Endothelial cell (in vitro differentiated cells): ENCODE measurements at regions not wholly inside any gene's neighbourhood (a gene's known extent, or its start where the extent isn't known, plus 50 kb on each side); places are given as distances from the start of the nearest gene placed in this dataset.

ENCODE experiments used
- DNase-seq: peaks from one replicate; pipeline ENCODE4 v3.0.0; 2021; ENCODE audit warnings: low spot score
- H3K27ac Mint-ChIP-seq: one replicate; pipeline ENCODE4 v1.8.0; 2021; ENCODE audit warnings: mixed read lengths, inconsistent platforms; ENCODE audit not compliant: unreplicated experiment
- H3K27me3 Mint-ChIP-seq: one replicate; pipeline ENCODE4 v1.8.0; 2021; ENCODE audit warnings: mild to moderate bottlenecking, moderate library complexity, mixed read lengths, inconsistent platforms; ENCODE audit not compliant: unreplicated experiment
- H3K36me3 Mint-ChIP-seq: one replicate; pipeline ENCODE4 v1.8.0; 2021; ENCODE audit warnings: mild to moderate bottlenecking, low read depth, mixed read lengths, inconsistent platforms; ENCODE audit not compliant: unreplicated experiment
- H3K4me1 Mint-ChIP-seq: one replicate; pipeline ENCODE4 v1.8.0; 2021; ENCODE audit warnings: mild to moderate bottlenecking, mixed read lengths, inconsistent platforms; ENCODE audit not compliant: unreplicated experiment
- H3K4me3 Mint-ChIP-seq: one replicate; pipeline ENCODE4 v1.8.0; 2021; ENCODE audit warnings: mild to moderate bottlenecking, mixed read lengths, inconsistent platforms; ENCODE audit not compliant: unreplicated experiment
- H3K9me3 Mint-ChIP-seq: one replicate; pipeline ENCODE4 v1.8.0; 2021; ENCODE audit warnings: mixed read lengths, inconsistent platforms; ENCODE audit not compliant: unreplicated experiment
- CTCF ChIP-seq: fragments of 200-600 bp; sonication (generic); IDR thresholded peaks from one replicate; pipeline ENCODE4 v1.5.0; 2021; ENCODE audit warnings: antibody characterized with exemption; ENCODE audit not compliant: unreplicated experiment

GRCh38 chr22:26857169-26857568 lies 199.8 kb downstream of the MIAT start:
- no peak overlapping the region for H3K27ac Mint-ChIP-seq
- no peak overlapping the region for H3K4me3 Mint-ChIP-seq
- no peak for TF ChIP-seq CTCF
- DNase-seq: no peak
- H3K27me3 Mint-ChIP-seq: peaks cover 1% of the 10 kb centered on the region
- no peaks in the 10 kb centered on the region for H3K9me3 Mint-ChIP-seq
- no peaks in the 10 kb centered on the region for H3K4me1 Mint-ChIP-seq
- H3K36me3 Mint-ChIP-seq: no peaks in the 10 kb centered on the region

DNA sequence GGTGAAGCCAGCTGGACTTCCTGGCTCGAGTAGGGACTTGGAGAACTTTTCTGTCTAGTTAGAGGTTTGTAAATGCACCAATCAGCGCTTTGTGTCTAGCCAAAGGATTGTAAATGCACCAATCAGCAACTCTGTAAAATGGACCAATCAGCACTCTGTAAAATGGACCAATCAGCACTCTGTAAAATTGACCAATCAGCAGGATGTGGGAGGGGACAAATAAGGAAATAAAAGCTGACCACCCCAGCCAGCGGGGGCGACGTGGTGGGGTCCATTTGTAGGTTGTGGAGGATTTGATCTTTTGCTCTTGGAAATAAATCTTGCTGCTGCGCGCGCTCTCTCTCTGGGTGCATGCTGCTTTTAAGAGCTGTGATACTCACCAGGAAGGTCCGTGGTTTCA lies 202.9 kb downstream of the MIAT start:
- Mint-ChIP-seq H3K4me3 (no peak overlapping the region), H3K9me3 (no peaks in the 10 kb centered on the region), H3K27ac (no peak overlapping the region), H3K4me1 (no peaks in the 10 kb centered on the region), H3K36me3 (no peaks in the 10 kb centered on the region), H3K27me3 (peaks cover 1% of the 10 kb centered on the region)
- no peak for TF ChIP-seq CTCF
- no peak for DNase-seq

DNA sequence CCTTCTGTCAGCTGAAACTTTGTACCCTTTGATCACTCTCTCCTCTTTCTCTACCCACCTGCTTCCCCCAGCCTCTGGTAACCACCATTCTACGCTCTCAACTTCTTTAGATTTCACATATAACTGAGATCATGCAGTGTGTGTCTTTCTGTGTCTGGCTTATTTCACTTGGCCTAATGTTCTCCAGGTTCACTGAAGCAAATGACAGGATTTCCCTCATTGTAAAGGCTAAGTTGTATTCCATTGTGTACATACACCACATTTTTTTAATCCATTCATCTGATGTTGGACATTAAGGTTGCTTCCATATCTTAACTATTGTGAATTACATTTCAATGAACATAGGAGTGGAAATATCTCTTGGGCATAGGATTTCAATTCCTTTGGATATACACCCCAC lies 207.6 kb downstream of the MIAT start:
- Mint-ChIP-seq H3K4me1 (no peaks in the 10 kb centered on the region), H3K27ac (no peak overlapping the region), H3K4me3 (no peak overlapping the region), H3K36me3 (no peaks in the 10 kb centered on the region), H3K9me3 (no peaks in the 10 kb centered on the region), H3K27me3 (no peaks in the 10 kb centered on the region)
- no peak for DNase-seq
- TF ChIP-seq CTCF: no peak

DNA sequence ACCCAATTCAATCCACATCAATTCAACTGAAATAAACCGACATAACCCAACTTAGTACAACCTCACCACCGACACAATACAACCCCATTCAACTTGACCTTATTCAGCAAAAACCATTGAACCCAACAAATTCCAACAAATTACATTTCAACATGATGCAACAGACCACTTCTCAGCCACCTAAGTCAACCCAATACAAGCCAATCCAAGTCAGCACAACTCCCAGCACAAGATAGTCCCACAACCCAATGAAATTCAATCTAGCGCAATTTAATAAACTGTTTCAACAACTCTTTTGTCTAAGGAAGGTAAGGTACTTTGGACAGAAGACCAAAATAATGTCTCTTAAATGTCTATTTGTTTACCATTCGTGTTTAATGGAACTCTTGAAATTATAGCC lies 226.0 kb downstream of the MIAT start:
- no peaks in the 10 kb centered on the region for H3K4me1 Mint-ChIP-seq
- TF ChIP-seq CTCF: no peak
- no peak overlapping the region for H3K4me3 Mint-ChIP-seq

GRCh38 chr22:26884921-26885320 lies 227.5 kb downstream of the MIAT start:
- Mint-ChIP-seq H3K4me1 (no peaks in the 10 kb centered on the region), H3K27ac (no peak overlapping the region), H3K36me3 (no peaks in the 10 kb centered on the region), H3K27me3 (peaks cover 1% of the 10 kb centered on the region), H3K4me3 (no peak overlapping the region), H3K9me3 (no peaks in the 10 kb centered on the region)
- DNase-seq: no peak
- TF ChIP-seq CTCF: no peak

More for the DNA sequence above, 226.0 kb downstream of the MIAT start:
- Mint-ChIP-seq H3K27me3 (peaks cover 1% of the 10 kb centered on the region), H3K27ac (no peak overlapping the region), H3K36me3 (no peaks in the 10 kb centered on the region), H3K9me3 (no peaks in the 10 kb centered on the region)
- no peak for DNase-seq
